OCI-LY3 (cell line): ENCODE measurements at regions not wholly inside any gene's neighbourhood (a gene's known extent, or its start where the extent isn't known, plus 50 kb on each side); places are given as distances from the start of the nearest gene placed in this dataset.

Source experiments
- EZH2phosphoT487 ChIP-seq: fragments of 200-600 bp; shearing (Covaris generic); IDR thresholded peaks from 2 replicates; pipeline ENCODE4 v1.6.1; 2018; ENCODE audit warnings: antibody characterized with exemption, mixed run types, low read depth
- TF ChIP-seq, protein P1 (sequence below): fragments of 200-600, 300-600 bp; sonication (generic); IDR thresholded peaks from 2 replicates; pipeline ENCODE4 v1.5.1; 2014; ENCODE audit warnings: antibody characterized with exemption, low read length, low read depth

DNA sequence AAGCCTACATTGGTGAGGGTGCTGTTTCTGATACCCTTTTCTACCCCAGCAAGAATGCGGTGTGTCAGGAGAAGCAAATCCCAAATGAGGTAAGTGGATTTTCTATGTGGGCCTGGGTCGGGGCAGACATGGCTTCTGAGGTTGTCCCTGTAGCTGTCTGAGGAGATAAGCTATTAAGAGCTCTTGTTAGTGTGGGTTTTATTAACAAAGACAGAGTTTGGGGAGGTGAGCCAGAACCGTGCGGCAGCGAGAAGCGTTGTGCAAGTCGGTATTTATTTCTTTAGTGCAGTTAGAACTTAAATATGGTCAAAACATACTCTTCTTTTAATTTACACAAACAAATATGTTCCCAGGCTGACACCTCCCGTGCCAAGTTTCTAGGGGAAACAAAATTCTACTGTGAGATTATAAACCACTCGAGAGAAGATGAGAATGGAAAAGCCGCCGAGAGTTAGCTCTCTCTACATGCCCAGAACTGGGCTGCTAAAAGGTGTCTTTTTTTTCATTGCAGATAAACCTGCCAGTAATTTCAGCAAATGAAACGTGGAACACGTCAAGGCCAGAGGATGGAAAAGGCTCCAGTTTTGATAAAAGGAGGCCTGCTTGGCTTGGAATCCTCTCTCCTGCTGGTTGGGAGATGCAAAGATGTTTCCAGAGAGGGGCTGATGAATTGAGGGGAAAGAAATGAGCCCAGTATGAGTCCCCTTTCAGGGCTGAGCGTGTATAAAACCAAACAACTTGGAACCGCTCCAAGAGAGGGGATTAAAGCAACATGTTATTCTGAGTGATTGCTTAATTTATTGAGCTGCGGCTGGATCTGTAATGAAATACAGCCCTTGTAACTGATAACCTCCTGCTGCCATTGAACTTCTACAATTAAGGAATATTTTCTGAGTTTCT lies 254.6 kb downstream of the MRTFB start:
- TF ChIP-seq, protein P1, sequence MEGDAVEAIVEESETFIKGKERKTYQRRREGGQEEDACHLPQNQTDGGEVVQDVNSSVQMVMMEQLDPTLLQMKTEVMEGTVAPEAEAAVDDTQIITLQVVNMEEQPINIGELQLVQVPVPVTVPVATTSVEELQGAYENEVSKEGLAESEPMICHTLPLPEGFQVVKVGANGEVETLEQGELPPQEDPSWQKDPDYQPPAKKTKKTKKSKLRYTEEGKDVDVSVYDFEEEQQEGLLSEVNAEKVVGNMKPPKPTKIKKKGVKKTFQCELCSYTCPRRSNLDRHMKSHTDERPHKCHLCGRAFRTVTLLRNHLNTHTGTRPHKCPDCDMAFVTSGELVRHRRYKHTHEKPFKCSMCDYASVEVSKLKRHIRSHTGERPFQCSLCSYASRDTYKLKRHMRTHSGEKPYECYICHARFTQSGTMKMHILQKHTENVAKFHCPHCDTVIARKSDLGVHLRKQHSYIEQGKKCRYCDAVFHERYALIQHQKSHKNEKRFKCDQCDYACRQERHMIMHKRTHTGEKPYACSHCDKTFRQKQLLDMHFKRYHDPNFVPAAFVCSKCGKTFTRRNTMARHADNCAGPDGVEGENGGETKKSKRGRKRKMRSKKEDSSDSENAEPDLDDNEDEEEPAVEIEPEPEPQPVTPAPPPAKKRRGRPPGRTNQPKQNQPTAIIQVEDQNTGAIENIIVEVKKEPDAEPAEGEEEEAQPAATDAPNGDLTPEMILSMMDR, result no peak
- TF ChIP-seq EZH2phosphoT487, result no peak
